ENCODE measurements at regions not wholly inside any gene's neighbourhood (a gene's known extent, or its start where the extent isn't known, plus 50 kb on each side); places are given as distances from the start of the nearest gene placed in this dataset.

- TF ChIP-seq EZH2phosphoT487 (IDR thresholded peaks at IDR 0.05; ENCODE audit: borderline replicate concordance, low read length) (no peak), CTCF (conservative IDR thresholded peaks at IDR 0.05; ENCODE audit: low read depth, low read length) (no peak), EZH2 (IDR thresholded peaks at IDR 0.05; ENCODE audit: low read length, unreplicated experiment) (no peak)
- Histone ChIP-seq H3K79me2 (ENCODE audit: low read length) (no peaks in the 10 kb centered on the region), H3K36me3 (ENCODE audit: low read depth, low read length) (no peaks in the 10 kb centered on the region), H3K9ac (ENCODE audit: low read length) (no peak overlapping the region), H3K4me3 (ENCODE audit: low read length) (no peak overlapping the region), H4K20me1 (ENCODE audit: low read length) (no peaks in the 10 kb centered on the region), H3K4me2 (ENCODE audit: low read length) (no peak overlapping the region), H3K9me3 (ENCODE audit: low read length) (no peaks in the 10 kb centered on the region), H3K27me3 (ENCODE audit: low read length) (no peaks in the 10 kb centered on the region), H3K27ac (ENCODE audit: low read length) (no peak overlapping the region), H3F3A (ENCODE audit: low read length, unreplicated experiment) (no peaks in the 10 kb centered on the region), H3K4me1 (ENCODE audit: insufficient read depth, low read length) (no peaks in the 10 kb centered on the region), H2AFZ (ENCODE audit: low read length) (no peak overlapping the region), H3K9me2 (replicated peaks; ENCODE audit: low read length) (no peaks in the 10 kb centered on the region)
- CTCF ChIA-PET, result interaction anchor here (0.6 kb wide), 1 partner anchor 1546 kb away, joined by 7 read pairs; no protein-coding TSS in a partner anchor
- intact Hi-C loops (cut with micrococcal nuclease), result no loop called here
- DNase-seq (peak; percentile 21), ATAC-seq (no peak)
- POLR2A ChIA-PET (ENCODE audit: unreplicated experiment), result no interaction called here
- BruUV-seq (replicated peaks), result no TSS peak
These were observed 256.5 kb upstream of the ZNF608 start for GRCh38 chr5:125002727-125003598.

GRCh38 chr5:125004009-125004408 lies 257.6 kb upstream of the ZNF608 start:
- POLR2A ChIA-PET (ENCODE audit: unreplicated experiment), result no interaction called here
- no peaks in the 10 kb centered on the region for H3F3A ChIP-seq (ENCODE audit: low read length, unreplicated experiment)
- no peaks in the 10 kb centered on the region for H4K20me1 ChIP-seq (ENCODE audit: low read length)
- H3K9me2 ChIP-seq (replicated peaks; ENCODE audit: low read length), result no peaks in the 10 kb centered on the region
- no peak for TF ChIP-seq CTCF (conservative IDR thresholded peaks at IDR 0.05; ENCODE audit: low read depth, low read length)
- no peak for TF ChIP-seq EZH2 (IDR thresholded peaks at IDR 0.05; ENCODE audit: low read length, unreplicated experiment)
- TF ChIP-seq EZH2phosphoT487 (IDR thresholded peaks at IDR 0.05; ENCODE audit: borderline replicate concordance, low read length), result no peak
- no peaks in the 10 kb centered on the region for H3K27me3 ChIP-seq (ENCODE audit: low read length)
- H2AFZ ChIP-seq (ENCODE audit: low read length), result no peak overlapping the region
- no peaks in the 10 kb centered on the region for H3K4me1 ChIP-seq (ENCODE audit: insufficient read depth, low read length)
- no peaks in the 10 kb centered on the region for H3K79me2 ChIP-seq (ENCODE audit: low read length)
- no peak overlapping the region for H3K27ac ChIP-seq (ENCODE audit: low read length)
- H3K9ac ChIP-seq (ENCODE audit: low read length), result no peak overlapping the region
- CTCF ChIA-PET, result no interaction called here
- H3K36me3 ChIP-seq (ENCODE audit: low read depth, low read length), result no peaks in the 10 kb centered on the region
- DNase-seq (peak; percentile 10), ATAC-seq (no peak)
- H3K9me3 ChIP-seq (ENCODE audit: low read length), result no peaks in the 10 kb centered on the region
- no peak overlapping the region for H3K4me3 ChIP-seq (ENCODE audit: low read length)
- intact Hi-C loops (cut with micrococcal nuclease), result no loop called here
- no peak overlapping the region for H3K4me2 ChIP-seq (ENCODE audit: low read length)
- BruUV-seq (replicated peaks), result no TSS peak

GRCh38 chr5:125005266-125005665 lies 258.8 kb upstream of the ZNF608 start:
- ATAC-seq, result no peak
- no peaks in the 10 kb centered on the region for H3K9me2 ChIP-seq (replicated peaks; ENCODE audit: low read length)
- no peak overlapping the region for H3K9ac ChIP-seq (ENCODE audit: low read length)
- no TSS peak for BruUV-seq (replicated peaks)
- CTCF ChIA-PET, result no interaction called here
- H3F3A ChIP-seq (ENCODE audit: low read length, unreplicated experiment), result no peaks in the 10 kb centered on the region
- no peaks in the 10 kb centered on the region for H4K20me1 ChIP-seq (ENCODE audit: low read length)
- no peaks in the 10 kb centered on the region for H3K4me1 ChIP-seq (ENCODE audit: insufficient read depth, low read length)
- intact Hi-C loops (cut with micrococcal nuclease), result no loop called here
- H3K4me3 ChIP-seq (ENCODE audit: low read length), result no peak overlapping the region
- no peak overlapping the region for H3K27ac ChIP-seq (ENCODE audit: low read length)
- H3K27me3 ChIP-seq (ENCODE audit: low read length), result no peaks in the 10 kb centered on the region
- no peak for DNase-seq
- TF ChIP-seq EZH2 (IDR thresholded peaks at IDR 0.05; ENCODE audit: low read length, unreplicated experiment) (no peak), CTCF (conservative IDR thresholded peaks at IDR 0.05; ENCODE audit: low read depth, low read length) (no peak), EZH2phosphoT487 (IDR thresholded peaks at IDR 0.05; ENCODE audit: borderline replicate concordance, low read length) (no peak)
- H2AFZ ChIP-seq (ENCODE audit: low read length), result no peak overlapping the region
- H3K4me2 ChIP-seq (ENCODE audit: low read length), result no peak overlapping the region
- H3K36me3 ChIP-seq (ENCODE audit: low read depth, low read length), result no peaks in the 10 kb centered on the region
- H3K9me3 ChIP-seq (ENCODE audit: low read length), result no peaks in the 10 kb centered on the region
- H3K79me2 ChIP-seq (ENCODE audit: low read length), result no peaks in the 10 kb centered on the region
- POLR2A ChIA-PET (ENCODE audit: unreplicated experiment), result no interaction called here
